HepG2 (cell line): ENCODE measurements at regions not wholly inside any gene's neighbourhood (a gene's known extent, or its start where the extent isn't known, plus 50 kb on each side); places are given as distances from the start of the nearest gene placed in this dataset.

Experiments used
- ATAC-seq: fragments of 200-7000 bp; cut with Tn5 transposase; 3 replicates; pipeline ENCODE4 v1.9.1; 2020; ENCODE audit warnings: mild to moderate bottlenecking, moderate library complexity
- BruUV-seq: library from RNA; stranded (reverse); fragments of 400-500 nt; replicated peaks from 2 replicates; lab custom pipeline; 2021; lab: Mats Ljungman, UMichigan
- CTCF ChIA-PET: fragments of 300-600 bp; formaldehyde crosslinking; extraction: SDS; loops from one replicate; lab custom pipeline; 2021; ENCODE audit warnings: low total read pairs, inconsistent platforms, low intra/inter-chr PET ratio; lab: Yijun Ruan, JAX
- POLR2A ChIA-PET: fragments of 350-600 bp; sonication (Branson Sonifier 250); formaldehyde crosslinking; loops from one replicate; lab custom pipeline; 2020; ENCODE audit warnings: antibody characterized with exemption, inconsistent platforms; lab: Yijun Ruan, JAX
- DNase-seq: peaks from one replicate; pipeline ENCODE4 v3.0.0-alpha.2; 2015; ENCODE audit warnings: low spot score
- FAIRE-seq: peaks from 3 replicates; lab custom pipeline; 2011; peaks lifted over from hg19 to GRCh38; lab: Jason Lieb, UNC
- H2AFZ ChIP-seq: one replicate; pipeline ENCODE4 v1.6.1; 2011; ENCODE audit warnings: low read length, inconsistent platforms
- H3K27ac ChIP-seq: fragments of 300-600 bp; 3 replicates; pipeline ENCODE4 v1.8.0; 2011; ENCODE audit warnings: mixed run types, mild to moderate bottlenecking, mixed read lengths, low read length, inconsistent platforms; ENCODE audit not compliant: insufficient read depth; ENCODE audit errors: extremely low read length
- H3K27me3 ChIP-seq, 2 experiments: fragments of 200-600 bp in 1 of 2; 2 replicates in 1 of 2; 3 replicates in 1 of 2; pipeline versions ENCODE4 v1.6.0 to v1.8.0; 2011; ENCODE audit warnings: low read length in 2 of 2, mild to moderate bottlenecking in 2 of 2, moderate library complexity in 2 of 2, inconsistent platforms in 1 of 2; ENCODE audit not compliant: insufficient read depth in 2 of 2, control insufficient read depth in 1 of 2
- H3K36me3 ChIP-seq, 2 experiments: fragments of 200-600 bp in 1 of 2; replicated peaks in 1 of 2; 2 replicates in 1 of 2; 3 replicates in 1 of 2; pipeline versions ENCODE4 v1.5.1 to v1.8.0; 2011; ENCODE audit warnings: low read length in 2 of 2, inconsistent platforms in 1 of 2; ENCODE audit not compliant: insufficient read depth in 2 of 2, control insufficient read depth in 1 of 2
- H3K4me1 ChIP-seq: 2 replicates; pipeline ENCODE4 v1.5.1; 2012; ENCODE audit warnings: low read length, inconsistent platforms; ENCODE audit not compliant: insufficient read depth
- H3K4me2 ChIP-seq: 2 replicates; pipeline ENCODE4 v1.6.0; 2011; ENCODE audit warnings: low read depth, low read length, inconsistent platforms
- H3K4me3 ChIP-seq, 3 experiments: fragments of 200-600 bp in 1 of 3; sonication (generic), shearing (Covaris generic) in 1 of 3; replicated peaks in 1 of 3; 2 replicates each; pipeline ENCODE4 v1.5.1; 2011 to 2016; ENCODE audit warnings: low read length in 3 of 3, inconsistent platforms in 2 of 3, low read depth in 2 of 3, mild to moderate bottlenecking in 2 of 3, control low read depth in 1 of 3, mixed read lengths in 1 of 3; ENCODE audit not compliant: insufficient read depth in 1 of 3
- H3K79me2 ChIP-seq: one replicate; pipeline ENCODE4 v1.6.1; 2011; ENCODE audit warnings: low read length, inconsistent platforms; ENCODE audit not compliant: insufficient read depth
- H3K9ac ChIP-seq: 2 replicates; pipeline ENCODE4 v1.6.0; 2011; ENCODE audit warnings: mild to moderate bottlenecking, low read depth, low read length, inconsistent platforms; ENCODE audit not compliant: insufficient read depth
- H3K9me3 ChIP-seq: 2 replicates; pipeline ENCODE4 v1.5.1; 2012; ENCODE audit warnings: mild to moderate bottlenecking, low read length
- H4K20me1 ChIP-seq: 2 replicates; pipeline ENCODE4 v1.6.0; 2011; ENCODE audit warnings: inconsistent platforms, mild to moderate bottlenecking, low read length, moderate library complexity; ENCODE audit not compliant: insufficient read depth
- BHLHE40 ChIP-seq: IDR thresholded peaks from 2 replicates; pipeline ENCODE4 v1.6.1; 2011; ENCODE audit warnings: low read length, improper control_type of control experiment
- HOXD1 ChIP-seq: sonication (generic); formaldehyde crosslinking; IDR thresholded peaks from 2 replicates; pipeline ENCODE4 v1.5.0; 2020; ENCODE audit warnings: missing genetic modification reagents
- KDM2A ChIP-seq: sonication (generic); formaldehyde crosslinking; IDR thresholded peaks from 2 replicates; pipeline ENCODE4 v1.4.0; 2020; ENCODE audit warnings: low read depth, missing genetic modification reagents, borderline replicate concordance
- KDM5B ChIP-seq: sonication (generic); formaldehyde crosslinking; IDR thresholded peaks from 2 replicates; pipeline ENCODE4 v1.4.0; 2020; ENCODE audit warnings: missing genetic modification reagents, mild to moderate bottlenecking, borderline replicate concordance
- NAIF1 ChIP-seq: sonication (generic); formaldehyde crosslinking; IDR thresholded peaks from 2 replicates; pipeline ENCODE4 v1.5.0; 2020; ENCODE audit warnings: mild to moderate bottlenecking, missing genetic modification reagents, borderline replicate concordance
- NR3C1 ChIP-seq: sonication (generic); formaldehyde crosslinking; IDR thresholded peaks from 2 replicates; pipeline ENCODE4 v1.4.0; 2020; ENCODE audit warnings: missing genetic modification reagents
- SKI ChIP-seq: fragments of 450-650 bp; IDR thresholded peaks from one replicate; pipeline ENCODE4 v1.6.1; 2018; ENCODE audit warnings: mild to moderate bottlenecking; ENCODE audit not compliant: partially characterized antibody
- TEAD2 ChIP-seq: sonication (generic); formaldehyde crosslinking; IDR thresholded peaks from 2 replicates; pipeline ENCODE4 v1.9.0; 2021; ENCODE audit warnings: missing genetic modification reagents
- XRCC5 ChIP-seq: fragments of 200-400 bp; formaldehyde crosslinking; optimal IDR thresholded peaks from 2 replicates; pipeline ENCODE3; 2017; ENCODE audit warnings: mild to moderate bottlenecking, low read length
- ZNF383 ChIP-seq: sonication (generic); formaldehyde crosslinking; IDR thresholded peaks from 2 replicates; pipeline ENCODE4 v1.4.0; 2020; ENCODE audit warnings: missing genetic modification reagents, mild to moderate bottlenecking, borderline replicate concordance
- ZNF501 ChIP-seq: sonication (generic); formaldehyde crosslinking; IDR thresholded peaks from 2 replicates; pipeline ENCODE4 v1.5.1; 2020; ENCODE audit warnings: mild to moderate bottlenecking, moderate library complexity, missing genetic modification reagents
- ZNF562 ChIP-seq: sonication (generic); formaldehyde crosslinking; IDR thresholded peaks from 2 replicates; pipeline ENCODE4 v1.8.0; 2022; ENCODE audit warnings: missing genetic modification reagents, borderline replicate concordance
- ZNF816 ChIP-seq: sonication (generic); formaldehyde crosslinking; IDR thresholded peaks from 2 replicates; pipeline ENCODE4 v1.8.0; 2022; ENCODE audit warnings: missing genetic modification reagents, mild to moderate bottlenecking, borderline replicate concordance
- WGBS: methylation state at CpG from one replicate; pipeline ENCODE4 v1.1.6; 2017; ENCODE audit warnings: low lambda C conversion rate; 5-methylcytosine and 5-hydroxymethylcytosine counted together
- in situ Hi-C: cut with HindIII; loops from 2 replicates; pipeline ENCODE4 v1.10.0; 2017; ENCODE audit warnings: low pct_unique_long_range_greater_than_20kb; ENCODE audit not compliant: extremely low pct_ligation_motif_present
- intact Hi-C: fragments of 100-400 bp; cut with micrococcal nuclease; formaldehyde crosslinking; loops from one replicate; pipeline ENCODE4 v1.10.0; 2022; ENCODE audit not compliant: unreplicated experiment
- TF ChIP-seq, protein P1 (sequence below): IDR thresholded peaks from 2 replicates; pipeline ENCODE4 v1.4.0; 2020; ENCODE audit warnings: mild to moderate bottlenecking, missing genetic modification reagents
- TF ChIP-seq, protein P2 (sequence below): sonication (generic); formaldehyde crosslinking; IDR thresholded peaks from 2 replicates; pipeline ENCODE4 v1.5.0; 2020; ENCODE audit warnings: missing genetic modification reagents
- TF ChIP-seq, protein P3 (sequence below): sonication (generic); formaldehyde crosslinking; IDR thresholded peaks from 2 replicates; pipeline ENCODE4 v1.5.1; 2020; ENCODE audit warnings: mild to moderate bottlenecking, missing genetic modification reagents

DNA sequence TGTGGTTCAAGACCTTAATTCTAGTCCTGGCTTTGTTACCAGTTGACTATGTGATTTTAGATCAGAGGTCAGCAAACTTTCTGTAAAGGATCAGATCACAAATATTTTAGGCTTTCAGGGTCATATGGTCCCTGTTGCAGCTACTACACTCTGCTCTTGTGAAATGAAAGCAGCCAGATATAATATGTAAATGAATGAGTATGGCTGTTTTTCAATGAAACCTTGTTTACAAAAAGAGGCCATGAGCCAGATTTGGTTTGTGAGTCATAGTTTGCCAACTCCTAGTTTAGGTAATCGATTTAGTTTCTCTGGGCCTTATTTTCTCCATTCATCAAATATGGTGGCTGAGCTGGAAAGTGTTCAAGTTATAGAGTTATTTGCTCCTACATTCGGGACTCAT is 346.7 kb downstream of the NUF2 start (continued):
- TF ChIP-seq, protein P1, sequence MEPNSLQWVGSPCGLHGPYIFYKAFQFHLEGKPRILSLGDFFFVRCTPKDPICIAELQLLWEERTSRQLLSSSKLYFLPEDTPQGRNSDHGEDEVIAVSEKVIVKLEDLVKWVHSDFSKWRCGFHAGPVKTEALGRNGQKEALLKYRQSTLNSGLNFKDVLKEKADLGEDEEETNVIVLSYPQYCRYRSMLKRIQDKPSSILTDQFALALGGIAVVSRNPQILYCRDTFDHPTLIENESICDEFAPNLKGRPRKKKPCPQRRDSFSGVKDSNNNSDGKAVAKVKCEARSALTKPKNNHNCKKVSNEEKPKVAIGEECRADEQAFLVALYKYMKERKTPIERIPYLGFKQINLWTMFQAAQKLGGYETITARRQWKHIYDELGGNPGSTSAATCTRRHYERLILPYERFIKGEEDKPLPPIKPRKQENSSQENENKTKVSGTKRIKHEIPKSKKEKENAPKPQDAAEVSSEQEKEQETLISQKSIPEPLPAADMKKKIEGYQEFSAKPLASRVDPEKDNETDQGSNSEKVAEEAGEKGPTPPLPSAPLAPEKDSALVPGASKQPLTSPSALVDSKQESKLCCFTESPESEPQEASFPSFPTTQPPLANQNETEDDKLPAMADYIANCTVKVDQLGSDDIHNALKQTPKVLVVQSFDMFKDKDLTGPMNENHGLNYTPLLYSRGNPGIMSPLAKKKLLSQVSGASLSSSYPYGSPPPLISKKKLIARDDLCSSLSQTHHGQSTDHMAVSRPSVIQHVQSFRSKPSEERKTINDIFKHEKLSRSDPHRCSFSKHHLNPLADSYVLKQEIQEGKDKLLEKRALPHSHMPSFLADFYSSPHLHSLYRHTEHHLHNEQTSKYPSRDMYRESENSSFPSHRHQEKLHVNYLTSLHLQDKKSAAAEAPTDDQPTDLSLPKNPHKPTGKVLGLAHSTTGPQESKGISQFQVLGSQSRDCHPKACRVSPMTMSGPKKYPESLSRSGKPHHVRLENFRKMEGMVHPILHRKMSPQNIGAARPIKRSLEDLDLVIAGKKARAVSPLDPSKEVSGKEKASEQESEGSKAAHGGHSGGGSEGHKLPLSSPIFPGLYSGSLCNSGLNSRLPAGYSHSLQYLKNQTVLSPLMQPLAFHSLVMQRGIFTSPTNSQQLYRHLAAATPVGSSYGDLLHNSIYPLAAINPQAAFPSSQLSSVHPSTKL (CRISPR knock-in tag): no peak
- TF ChIP-seq KDM2A (CRISPR knock-in tag): no peak
- TF ChIP-seq XRCC5: no peak
- TF ChIP-seq HOXD1 (CRISPR knock-in tag): no peak
- no peak for TF ChIP-seq ZNF562
- TF ChIP-seq BHLHE40: no peak

DNA sequence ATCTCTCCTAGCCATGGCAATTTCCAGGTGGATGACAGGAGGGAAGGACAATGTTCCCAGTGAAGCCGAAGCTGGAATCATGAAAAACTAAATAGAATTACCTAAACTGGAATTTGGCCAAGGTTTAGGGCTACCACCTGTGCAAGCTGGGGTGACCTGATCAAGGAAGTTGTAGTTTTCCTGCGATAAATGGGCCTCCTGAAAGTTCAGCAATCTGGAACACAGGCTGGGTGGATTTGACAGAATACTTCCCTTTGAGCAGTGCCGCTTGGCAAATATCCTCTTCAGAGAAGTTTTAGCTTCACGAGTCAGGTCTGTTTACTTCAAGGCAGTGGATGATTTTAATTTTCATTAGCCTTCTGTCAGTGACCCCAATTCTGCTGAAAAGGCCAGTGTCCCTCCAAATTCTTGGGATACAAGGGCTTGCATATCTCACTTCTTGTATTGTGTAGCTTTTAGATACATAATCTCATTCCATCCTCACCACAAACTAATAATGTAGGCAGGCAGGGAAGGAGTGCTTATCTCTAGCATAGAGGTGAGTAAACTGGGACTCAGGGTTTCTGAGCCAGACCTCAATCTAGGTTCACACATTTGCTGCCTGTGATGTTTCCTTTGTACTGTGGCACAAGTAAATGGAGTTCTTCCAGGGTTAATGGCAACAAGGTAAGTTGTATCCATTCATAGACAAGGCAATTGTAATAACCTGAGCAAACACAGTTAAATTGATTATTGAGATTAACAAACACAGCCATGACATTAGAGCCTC is 349.4 kb downstream of the NUF2 start:
- no peaks in the 10 kb centered on the region for H3K27me3 ChIP-seq
- no peaks in the 10 kb centered on the region for H4K20me1 ChIP-seq
- BruUV-seq: no TSS peak
- H3K4me2 ChIP-seq: no peak overlapping the region
- H3K79me2 ChIP-seq: no peaks in the 10 kb centered on the region
- WGBS: 20% methylated on average over 4 of the region's 4 CpGs
- ATAC-seq (no peak), DNase-seq (no peak), FAIRE-seq (no peak)
- in situ Hi-C loops (no loop called here), intact Hi-C loops (no loop called here)
- peaks cover 65% of the 10 kb centered on the region for H3K9me3 ChIP-seq
- no peak overlapping the region for H3K9ac ChIP-seq
- CTCF ChIA-PET: no interaction called here
- no peak overlapping the region for H3K4me3 ChIP-seq
- H3K27ac ChIP-seq: no peak overlapping the region
- H3K4me1 ChIP-seq: no peaks in the 10 kb centered on the region
- POLR2A ChIA-PET: no interaction called here
- H3K36me3 ChIP-seq: no peaks in the 10 kb centered on the region
- no peak overlapping the region for H2AFZ ChIP-seq
- TF ChIP-seq ZNF383 (CRISPR knock-in tag): no peak
- no peak for TF ChIP-seq NR3C1
- no peak for TF ChIP-seq ZNF816 (CRISPR knock-in tag)
- TF ChIP-seq, protein P2, sequence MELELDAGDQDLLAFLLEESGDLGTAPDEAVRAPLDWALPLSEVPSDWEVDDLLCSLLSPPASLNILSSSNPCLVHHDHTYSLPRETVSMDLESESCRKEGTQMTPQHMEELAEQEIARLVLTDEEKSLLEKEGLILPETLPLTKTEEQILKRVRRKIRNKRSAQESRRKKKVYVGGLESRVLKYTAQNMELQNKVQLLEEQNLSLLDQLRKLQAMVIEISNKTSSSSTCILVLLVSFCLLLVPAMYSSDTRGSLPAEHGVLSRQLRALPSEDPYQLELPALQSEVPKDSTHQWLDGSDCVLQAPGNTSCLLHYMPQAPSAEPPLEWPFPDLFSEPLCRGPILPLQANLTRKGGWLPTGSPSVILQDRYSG (CRISPR knock-in tag): no peak
- TF ChIP-seq, protein P3, sequence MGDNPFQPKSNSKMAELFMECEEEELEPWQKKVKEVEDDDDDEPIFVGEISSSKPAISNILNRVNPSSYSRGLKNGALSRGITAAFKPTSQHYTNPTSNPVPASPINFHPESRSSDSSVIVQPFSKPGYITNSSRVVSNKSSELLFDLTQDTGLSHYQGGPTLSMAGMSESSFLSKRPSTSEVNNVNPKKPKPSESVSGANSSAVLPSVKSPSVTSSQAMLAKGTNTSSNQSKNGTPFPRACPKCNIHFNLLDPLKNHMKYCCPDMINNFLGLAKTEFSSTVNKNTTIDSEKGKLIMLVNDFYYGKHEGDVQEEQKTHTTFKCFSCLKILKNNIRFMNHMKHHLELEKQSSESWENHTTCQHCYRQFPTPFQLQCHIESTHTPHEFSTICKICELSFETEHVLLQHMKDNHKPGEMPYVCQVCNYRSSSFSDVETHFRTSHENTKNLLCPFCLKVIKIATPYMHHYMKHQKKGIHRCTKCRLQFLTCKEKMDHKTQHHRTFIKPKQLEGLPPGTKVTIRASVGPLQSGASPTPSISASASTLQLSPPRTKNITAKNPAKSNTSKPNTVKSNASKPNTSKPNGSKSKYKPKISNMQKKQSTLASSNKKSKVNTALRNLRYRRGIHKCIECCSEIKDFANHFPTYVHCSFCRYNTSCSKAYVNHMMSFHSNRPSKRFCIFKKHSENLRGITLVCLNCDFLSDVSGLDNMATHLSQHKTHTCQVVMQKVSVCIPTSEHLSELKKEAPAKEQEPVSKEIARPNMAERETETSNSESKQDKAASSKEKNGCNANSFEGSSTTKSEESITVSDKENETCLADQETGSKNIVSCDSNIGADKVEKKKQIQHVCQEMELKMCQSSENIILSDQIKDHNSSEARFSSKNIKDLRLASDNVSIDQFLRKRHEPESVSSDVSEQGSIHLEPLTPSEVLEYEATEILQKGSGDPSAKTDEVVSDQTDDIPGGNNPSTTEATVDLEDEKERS (CRISPR knock-in tag): no peak
- TF ChIP-seq NAIF1: no peak
- TF ChIP-seq TEAD2 (CRISPR knock-in tag): no peak
- TF ChIP-seq ZNF501 (CRISPR knock-in tag): no peak
- TF ChIP-seq SKI: no peak
- TF ChIP-seq KDM5B (CRISPR knock-in tag): no peak
